ENCODE measurements at regions not wholly inside any gene's neighbourhood (a gene's known extent, or its start where the extent isn't known, plus 50 kb on each side); places are given as distances from the start of the nearest gene placed in this dataset.

GRCh38 chrY:7672796-7673195 lies 761.2 kb upstream of the AMELY start:
- TF ChIP-seq CTCF (conservative IDR thresholded peaks at IDR 0.05; ENCODE audit: low read length) = no peak
- TF ChIP-seq EZH2phosphoT487 (IDR thresholded peaks at IDR 0.05; ENCODE audit: borderline replicate concordance, low read depth, low read length) = no peak

Data from OCI-LY7 (cell line).